ENCODE measurements at regions not wholly inside any gene's neighbourhood (a gene's known extent, or its start where the extent isn't known, plus 50 kb on each side); places are given as distances from the start of the nearest gene placed in this dataset.

GRCh38 chr10:93193906-93194305 lies 120.2 kb downstream of the CYP26A1 start:
- no peaks in the 10 kb centered on the region for H3K36me3 ChIP-seq (ENCODE audit: control insufficient read depth in 2 of 2, extremely low read depth in 1 of 2, insufficient read depth in 2 of 2, low read length in 2 of 2)
- TF ChIP-seq EZH2 (IDR thresholded peaks at IDR 0.05; ENCODE audit: low read length) = no peak
- TF ChIP-seq, protein P1, sequence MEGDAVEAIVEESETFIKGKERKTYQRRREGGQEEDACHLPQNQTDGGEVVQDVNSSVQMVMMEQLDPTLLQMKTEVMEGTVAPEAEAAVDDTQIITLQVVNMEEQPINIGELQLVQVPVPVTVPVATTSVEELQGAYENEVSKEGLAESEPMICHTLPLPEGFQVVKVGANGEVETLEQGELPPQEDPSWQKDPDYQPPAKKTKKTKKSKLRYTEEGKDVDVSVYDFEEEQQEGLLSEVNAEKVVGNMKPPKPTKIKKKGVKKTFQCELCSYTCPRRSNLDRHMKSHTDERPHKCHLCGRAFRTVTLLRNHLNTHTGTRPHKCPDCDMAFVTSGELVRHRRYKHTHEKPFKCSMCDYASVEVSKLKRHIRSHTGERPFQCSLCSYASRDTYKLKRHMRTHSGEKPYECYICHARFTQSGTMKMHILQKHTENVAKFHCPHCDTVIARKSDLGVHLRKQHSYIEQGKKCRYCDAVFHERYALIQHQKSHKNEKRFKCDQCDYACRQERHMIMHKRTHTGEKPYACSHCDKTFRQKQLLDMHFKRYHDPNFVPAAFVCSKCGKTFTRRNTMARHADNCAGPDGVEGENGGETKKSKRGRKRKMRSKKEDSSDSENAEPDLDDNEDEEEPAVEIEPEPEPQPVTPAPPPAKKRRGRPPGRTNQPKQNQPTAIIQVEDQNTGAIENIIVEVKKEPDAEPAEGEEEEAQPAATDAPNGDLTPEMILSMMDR (optimal IDR thresholded peaks at IDR 0.05 in 1 of 3, IDR thresholded peaks at IDR 0.05 in 1 of 3, conservative IDR thresholded peaks at IDR 0.05 in 1 of 3; ENCODE audit: extremely low read depth in 1 of 3, insufficient read depth in 2 of 3, low read length in 3 of 3) = no peak
- no peak for DNase-seq (ENCODE audit: low read depth, low spot score)
- H3K27me3 ChIP-seq (ENCODE audit: control insufficient read depth, extremely low read depth, insufficient read depth, low read length) = peaks cover 24% of the 10 kb centered on the region
- H3K79me2 ChIP-seq (ENCODE audit: control insufficient read depth, insufficient read depth, low read length) = no peaks in the 10 kb centered on the region
- H3K27ac ChIP-seq (ENCODE audit: control insufficient read depth, insufficient read depth, low read length) = no peak overlapping the region
- FAIRE-seq = no peak
- H3K9ac ChIP-seq (ENCODE audit: control insufficient read depth, extremely low read depth, insufficient read depth, low read length) = no peak overlapping the region
- H3K4me1 ChIP-seq (ENCODE audit: control insufficient read depth, extremely low read depth, insufficient read depth, low read length) = no peaks in the 10 kb centered on the region
- no peaks in the 10 kb centered on the region for H3K9me3 ChIP-seq (ENCODE audit: control insufficient read depth, low read depth, low read length)
- dilution Hi-C loops (cut with MboI; ENCODE audit: extremely low pct_ligation_motif_present, low sequenced_read_pairs) = no loop called here
- no peaks in the 10 kb centered on the region for H4K20me1 ChIP-seq (ENCODE audit: control insufficient read depth, extremely low read depth, insufficient read depth, low read length)
- no peak overlapping the region for H3K4me3 ChIP-seq (ENCODE audit: control insufficient read depth in 2 of 3, extremely low read depth in 1 of 3, insufficient read depth in 2 of 3, low read depth in 1 of 3, low read length in 3 of 3)
- H2AFZ ChIP-seq (ENCODE audit: control insufficient read depth, low read length) = no peak overlapping the region
- H3K4me2 ChIP-seq (ENCODE audit: control insufficient read depth, extremely low read depth, insufficient read depth, low read depth, low read length) = no peak overlapping the region
- H3K9me1 ChIP-seq (ENCODE audit: control insufficient read depth, extremely low read depth, insufficient read depth, low read length) = no peaks in the 10 kb centered on the region

DNA sequence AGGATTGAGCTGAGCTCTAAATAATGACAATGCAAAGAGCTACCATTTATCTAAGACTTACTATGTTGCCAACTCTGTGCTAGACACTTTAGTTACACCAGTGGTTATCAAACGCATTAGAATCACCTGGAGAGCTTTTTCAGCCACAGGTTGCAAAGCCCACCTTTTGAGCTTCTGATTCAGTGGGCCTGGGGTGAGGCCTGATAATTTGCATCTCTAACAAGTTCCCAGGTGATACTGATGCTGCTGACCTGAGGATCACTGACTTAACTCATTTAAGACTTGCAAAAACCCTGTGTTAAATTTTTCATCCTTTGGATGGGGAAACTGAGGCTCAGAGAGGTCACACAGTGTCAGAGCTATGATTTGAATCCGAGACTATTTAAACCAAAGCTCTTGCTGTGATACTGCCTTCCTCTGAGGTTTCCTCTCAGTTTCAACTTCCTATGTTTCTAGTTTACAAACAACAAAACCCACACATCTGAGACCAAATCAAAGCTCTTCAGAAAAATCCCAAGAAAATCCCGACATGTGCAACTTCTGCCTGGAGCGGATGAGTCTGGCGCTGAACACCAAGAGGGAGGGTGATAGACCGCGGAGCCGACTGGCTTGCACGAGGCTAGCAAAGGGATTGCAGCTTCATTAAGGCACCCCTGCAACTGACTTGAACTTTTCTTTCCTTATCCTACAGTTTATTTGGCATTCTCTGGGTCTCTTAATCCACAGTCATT lies 124.9 kb downstream of the CYP26A1 start:
- no peaks in the 10 kb centered on the region for H3K4me1 ChIP-seq (ENCODE audit: control insufficient read depth, extremely low read depth, insufficient read depth, low read length)
- no peaks in the 10 kb centered on the region for H4K20me1 ChIP-seq (ENCODE audit: control insufficient read depth, extremely low read depth, insufficient read depth, low read length)
- TF ChIP-seq EZH2 (IDR thresholded peaks at IDR 0.05; ENCODE audit: low read length) = no peak
- TF ChIP-seq, protein P1 (optimal IDR thresholded peaks at IDR 0.05 in 1 of 3, IDR thresholded peaks at IDR 0.05 in 1 of 3, conservative IDR thresholded peaks at IDR 0.05 in 1 of 3; ENCODE audit: extremely low read depth in 1 of 3, insufficient read depth in 2 of 3, low read length in 3 of 3) = no peak
- no peak for DNase-seq (ENCODE audit: low read depth, low spot score)
- no peak for FAIRE-seq
- H3K36me3 ChIP-seq (ENCODE audit: control insufficient read depth in 2 of 2, extremely low read depth in 1 of 2, insufficient read depth in 2 of 2, low read length in 2 of 2) = no peaks in the 10 kb centered on the region
- H3K9me3 ChIP-seq (ENCODE audit: control insufficient read depth, low read depth, low read length) = no peaks in the 10 kb centered on the region
- no peaks in the 10 kb centered on the region for H3K79me2 ChIP-seq (ENCODE audit: control insufficient read depth, insufficient read depth, low read length)
- dilution Hi-C loops (cut with MboI; ENCODE audit: extremely low pct_ligation_motif_present, low sequenced_read_pairs) = no loop called here
- no peak overlapping the region for H3K27ac ChIP-seq (ENCODE audit: control insufficient read depth, insufficient read depth, low read length)
- H3K9ac ChIP-seq (ENCODE audit: control insufficient read depth, extremely low read depth, insufficient read depth, low read length) = no peak overlapping the region
- H3K9me1 ChIP-seq (ENCODE audit: control insufficient read depth, extremely low read depth, insufficient read depth, low read length) = no peaks in the 10 kb centered on the region
- no peak overlapping the region for H3K4me3 ChIP-seq (ENCODE audit: control insufficient read depth in 2 of 3, extremely low read depth in 1 of 3, insufficient read depth in 2 of 3, low read depth in 1 of 3, low read length in 3 of 3)
- H2AFZ ChIP-seq (ENCODE audit: control insufficient read depth, low read length) = no peak overlapping the region
- peaks cover 3% of the 10 kb centered on the region for H3K27me3 ChIP-seq (ENCODE audit: control insufficient read depth, extremely low read depth, insufficient read depth, low read length)
- H3K4me2 ChIP-seq (ENCODE audit: control insufficient read depth, extremely low read depth, insufficient read depth, low read depth, low read length) = peak overlapping the region; percentile 4

Data from keratinocyte (primary cell).